PC-9 (cell line): ENCODE measurements at regions not wholly inside any gene's neighbourhood (a gene's known extent, or its start where the extent isn't known, plus 50 kb on each side); places are given as distances from the start of the nearest gene placed in this dataset.

Source experiments
- CTCF ChIP-seq: fragments of 200-600 bp; sonication (generic); conservative IDR thresholded peaks from 2 replicates; pipeline ENCODE4 v1.6.1; 2017; ENCODE audit warnings: mixed run types, antibody characterized with exemption, mild to moderate bottlenecking, moderate library complexity
- EZH2 ChIP-seq: fragments of 200-600 bp; sonication (generic); IDR thresholded peaks from 2 replicates; pipeline ENCODE4 v1.8.0; 2017; ENCODE audit warnings: antibody characterized with exemption, low read depth

- TF ChIP-seq CTCF (no peak), EZH2 (no peak)
Measured at GRCh38 chr2:204313256-204313655, 232.0 kb upstream of the PARD3B start.
